ENCODE measurements at regions not wholly inside any gene's neighbourhood (a gene's known extent, or its start where the extent isn't known, plus 50 kb on each side); places are given as distances from the start of the nearest gene placed in this dataset.

DNA sequence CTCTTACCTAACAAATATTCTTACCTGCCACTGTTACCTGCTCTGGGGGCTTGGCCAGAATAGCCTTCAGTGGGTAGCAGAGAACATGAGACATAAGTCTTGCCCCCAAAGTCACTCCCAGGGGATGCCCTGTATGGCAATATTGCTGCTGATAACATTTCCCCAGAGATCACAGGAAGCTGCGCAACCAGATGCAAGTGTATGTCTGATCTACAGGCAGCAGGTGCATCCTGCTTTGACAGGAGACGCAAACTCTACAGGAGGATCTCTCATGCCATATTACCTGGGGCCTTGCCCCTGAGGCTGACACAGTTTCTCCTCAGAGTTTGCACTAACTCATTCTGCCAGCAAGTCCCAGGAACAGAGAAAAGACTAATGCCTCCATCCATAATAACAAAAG lies 174.4 kb upstream of the LPP start:
- SMC1A ChIA-PET (ENCODE audit: uncharacterized antibody, unreplicated experiment): interaction anchor here (1.0 kb wide), 1 partner anchor 232 kb away, joined by 3 read pairs; no protein-coding TSS in a partner anchor
- RAD21 ChIA-PET (ENCODE audit: unreplicated experiment): no interaction called here
- no TSS peak for BruUV-seq (replicated peaks)
- Histone ChIP-seq H3K79me2 (ENCODE audit: control insufficient read depth, insufficient read depth, low read length) (no peaks in the 10 kb centered on the region), H3K36me3 (ENCODE audit: control insufficient read depth in 2 of 2, insufficient read depth in 2 of 2, low read length in 1 of 2) (no peaks in the 10 kb centered on the region), H3K9me3 (replicated peaks; ENCODE audit: control insufficient read depth, insufficient read depth, low read length) (no peaks in the 10 kb centered on the region; the same call in 2 of the 3 replicates), H3K9ac (ENCODE audit: control insufficient read depth, insufficient read depth, low read length) (no peak overlapping the region), H2AFZ (ENCODE audit: control insufficient read depth, low read depth, low read length) (no peak overlapping the region), H3K4me3 (no peak overlapping the region), H3K27me3 (replicated peaks in 1 of 2; ENCODE audit: control insufficient read depth in 2 of 2, insufficient read depth in 2 of 2, low read length in 1 of 2) (no peaks in the 10 kb centered on the region), H4K20me1 (ENCODE audit: control insufficient read depth, insufficient read depth) (no peaks in the 10 kb centered on the region), H3K27ac (ENCODE audit: control insufficient read depth, insufficient read depth) (no peak overlapping the region), H3K4me1 (ENCODE audit: control insufficient read depth, insufficient read depth, low read length) (peaks cover 8% of the 10 kb centered on the region), H3K4me2 (ENCODE audit: control insufficient read depth, insufficient read depth) (no peak overlapping the region)
- ATAC-seq (no peak), DNase-seq (ENCODE audit: low read depth, low spot score) (no peak), FAIRE-seq (no peak)
- no peak for TF ChIP-seq MYC (IDR thresholded peaks at IDR 0.05; ENCODE audit: insufficient read depth, insufficient read length, insufficient replicate concordance, low read length, severe bottlenecking)
- TF ChIP-seq TCF3 (IDR thresholded peaks at IDR 0.05; ENCODE audit: borderline replicate concordance, insufficient read depth, low read depth, low read length): no peak
- TF ChIP-seq, protein P1, sequence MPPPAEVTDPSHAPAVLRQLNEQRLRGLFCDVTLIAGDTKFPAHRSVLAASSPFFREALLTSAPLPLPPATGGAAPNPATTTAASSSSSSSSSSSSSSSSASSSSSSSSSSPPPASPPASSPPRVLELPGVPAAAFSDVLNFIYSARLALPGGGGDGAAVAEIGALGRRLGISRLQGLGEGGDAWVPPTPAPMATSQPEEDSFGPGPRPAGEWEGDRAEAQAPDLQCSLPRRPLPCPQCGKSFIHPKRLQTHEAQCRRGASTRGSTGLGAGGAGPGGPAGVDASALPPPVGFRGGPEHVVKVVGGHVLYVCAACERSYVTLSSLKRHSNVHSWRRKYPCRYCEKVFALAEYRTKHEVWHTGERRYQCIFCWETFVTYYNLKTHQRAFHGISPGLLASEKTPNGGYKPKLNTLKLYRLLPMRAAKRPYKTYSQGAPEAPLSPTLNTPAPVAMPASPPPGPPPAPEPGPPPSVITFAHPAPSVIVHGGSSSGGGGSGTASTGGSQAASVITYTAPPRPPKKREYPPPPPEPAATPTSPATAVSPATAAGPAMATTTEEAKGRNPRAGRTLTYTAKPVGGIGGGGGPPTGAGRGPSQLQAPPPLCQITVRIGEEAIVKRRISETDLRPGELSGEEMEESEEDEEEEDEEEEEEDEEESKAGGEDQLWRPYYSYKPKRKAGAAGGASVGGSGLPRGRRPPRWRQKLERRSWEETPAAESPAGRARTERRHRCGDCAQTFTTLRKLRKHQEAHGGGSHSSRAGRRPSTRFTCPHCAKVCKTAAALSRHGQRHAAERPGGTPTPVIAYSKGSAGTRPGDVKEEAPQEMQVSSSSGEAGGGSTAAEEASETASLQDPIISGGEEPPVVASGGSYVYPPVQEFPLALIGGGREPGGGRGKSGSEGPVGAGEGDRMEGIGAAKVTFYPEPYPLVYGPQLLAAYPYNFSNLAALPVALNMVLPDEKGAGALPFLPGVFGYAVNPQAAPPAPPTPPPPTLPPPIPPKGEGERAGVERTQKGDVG (CRISPR knock-in tag; IDR thresholded peaks at IDR 0.05): no peak
- no peak for TF ChIP-seq CEBPB (IDR thresholded peaks at IDR 0.05; ENCODE audit: borderline replicate concordance in 1 of 2, low read depth in 2 of 2, low read length in 2 of 2)
- no peak for TF ChIP-seq SMC3 (IDR thresholded peaks at IDR 0.05; ENCODE audit: borderline replicate concordance, low read length)
- TF ChIP-seq KLF5 (IDR thresholded peaks at IDR 0.05; ENCODE audit: partially characterized antibody): no peak
- no peak for TF ChIP-seq RELB (IDR thresholded peaks at IDR 0.05; ENCODE audit: low read depth)
- TF ChIP-seq NBN (IDR thresholded peaks at IDR 0.05): no peak
- no peak for TF ChIP-seq CHD1 (IDR thresholded peaks at IDR 0.05; ENCODE audit: low read depth, low read length)
- TF ChIP-seq ZBTB33 (IDR thresholded peaks at IDR 0.05): no peak
- TF ChIP-seq ZNF24 (IDR thresholded peaks at IDR 0.05): no peak
- no peak for TF ChIP-seq SMAD5 (IDR thresholded peaks at IDR 0.05; ENCODE audit: low read depth)
- no peak for TF ChIP-seq KDM1A (IDR thresholded peaks at IDR 0.05; ENCODE audit: borderline replicate concordance)
- in situ Hi-C loops (cut with MboI) (no loop called here), intact Hi-C loops (cut with micrococcal nuclease; ENCODE audit: unreplicated experiment) (loop anchor here (10.0 kb wide), 1 partner anchor 235 kb away; the partner anchor contains the start of gene BCL6)
- WGBS (ENCODE audit: insufficient coverage, insufficient replicate concordance, low lambda C conversion rate, missing lambda C conversion rate): 66% methylated on average over 2 of the region's 2 CpGs
- POLR2A ChIA-PET: no interaction called here
- CTCF ChIA-PET: interaction anchor here (1.4 kb wide), 1 partner anchor 231 kb away, joined by 3 read pairs; no protein-coding TSS in a partner anchor
